Esophagus mucosa (tissue), 1 donor: ENCODE measurements at regions not wholly inside any gene's neighbourhood (a gene's known extent, or its start where the extent isn't known, plus 50 kb on each side); places are given as distances from the start of the nearest gene placed in this dataset.
A peak's percentile ranks its signal among the peaks of the same experiment; 100 is the strongest.

Experiments used
- ATAC-seq: fragments of 200-7000 bp; cut with Tn5 transposase; one replicate; pipeline ENCODE4 v1.9.1; 2020
- donor health status: DM: yes; HTN: yes; CAD: no.

DNA sequence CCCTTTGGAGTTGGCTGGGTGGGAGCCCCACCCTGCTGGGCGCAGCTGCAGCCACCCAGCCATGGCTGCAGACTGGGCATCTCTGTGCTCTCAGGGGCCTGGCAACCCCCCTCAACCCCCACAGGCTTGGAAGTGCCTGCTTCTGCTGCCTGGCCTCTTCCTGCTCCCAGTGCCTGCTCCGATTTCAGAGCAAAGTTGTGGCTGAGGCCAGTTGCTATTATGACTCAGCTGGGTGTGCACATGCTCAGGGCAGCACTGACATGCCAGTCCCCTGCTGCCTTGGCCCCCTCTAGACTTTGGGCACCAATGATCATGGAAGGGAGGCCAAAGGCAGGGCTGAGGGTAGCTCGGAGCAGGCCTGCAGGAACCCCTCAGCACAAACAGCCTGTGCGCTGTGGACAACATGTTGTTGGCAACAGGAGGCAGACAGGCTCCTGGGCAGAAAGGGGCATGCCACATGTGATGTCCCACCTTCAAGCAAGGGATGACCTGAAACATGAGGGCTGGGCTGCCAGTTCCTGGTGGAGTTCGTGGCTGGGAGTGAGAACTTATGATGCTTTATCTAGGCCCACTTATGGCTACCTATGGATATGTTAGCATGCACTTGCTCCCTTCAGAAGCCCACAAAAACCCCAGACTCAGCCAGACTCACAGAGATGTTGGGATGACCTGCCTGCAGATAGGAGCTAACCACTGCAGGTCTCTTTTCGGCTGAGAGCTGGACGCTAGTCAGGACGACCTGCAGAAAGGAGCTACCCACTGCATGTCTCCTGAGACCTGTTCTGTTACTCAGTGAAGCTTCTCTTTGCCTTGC lies 96.4 kb upstream of the AMOTL1 start:
- ATAC-seq: peak; percentile 20

DNA sequence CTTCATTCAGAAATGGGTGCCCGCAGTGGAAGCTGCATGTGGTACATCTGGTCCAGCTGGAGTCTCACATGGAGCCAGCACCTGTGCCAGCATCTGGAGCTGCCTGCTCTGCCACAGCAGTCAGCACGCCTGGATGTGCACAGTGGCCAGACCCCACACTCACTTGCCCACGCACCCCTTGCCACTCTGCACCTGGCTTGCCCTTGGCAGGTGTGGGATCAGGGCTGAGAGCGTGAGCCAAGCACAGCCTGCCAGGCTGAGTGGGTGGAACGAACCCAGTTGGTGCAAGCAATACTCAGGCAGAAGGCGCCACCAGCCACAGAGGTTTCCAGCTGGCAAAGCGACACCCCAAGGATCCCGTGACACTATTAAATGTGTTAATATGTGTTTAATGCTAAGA lies 95.5 kb upstream of the AMOTL1 start:
- no peak for ATAC-seq

DNA sequence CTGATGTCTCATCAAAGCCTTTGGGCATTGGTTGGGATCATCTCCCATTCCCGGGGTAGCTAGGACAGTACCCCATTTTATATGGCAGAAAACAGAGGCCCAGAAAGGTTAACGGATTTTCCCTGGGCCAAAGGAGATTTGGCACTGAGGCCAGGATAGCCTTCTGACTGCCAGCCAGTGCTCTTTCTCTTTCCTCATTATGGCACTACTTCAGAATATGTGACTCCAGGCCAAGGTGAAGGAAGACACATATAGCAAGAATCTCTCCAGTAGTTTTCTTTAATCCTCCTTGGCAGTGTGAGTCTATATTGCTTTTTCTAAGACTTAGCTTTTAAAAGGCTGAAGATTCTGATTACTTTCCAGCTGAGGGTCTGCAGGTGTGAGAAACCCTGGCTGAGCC lies 94.8 kb upstream of the AMOTL1 start:
- no peak for ATAC-seq

DNA sequence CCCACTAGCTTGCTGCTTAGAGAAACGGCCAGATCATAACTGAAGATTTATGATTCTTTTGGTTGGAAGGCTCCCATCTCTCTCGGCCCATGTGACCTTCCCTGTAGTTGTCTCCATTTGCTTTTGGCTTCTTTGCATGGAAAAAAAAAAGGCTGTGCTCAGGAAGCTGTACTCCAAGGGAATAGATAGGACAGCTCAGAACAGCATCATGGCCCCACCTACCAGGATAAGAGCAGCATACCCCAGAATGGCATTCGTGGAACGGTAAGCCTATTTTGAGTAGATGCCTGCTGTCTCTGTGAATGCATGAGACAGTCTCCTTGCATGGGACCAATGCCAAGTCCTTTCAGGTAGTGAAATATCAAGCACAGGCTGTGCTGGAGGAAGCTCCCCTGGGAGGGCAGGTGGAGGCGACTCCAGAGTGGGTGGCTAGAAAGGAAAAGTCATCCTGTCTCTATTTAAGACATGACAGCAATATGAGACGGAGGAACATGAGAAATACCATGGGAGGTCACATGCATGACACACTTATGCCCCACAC lies 94.1 kb upstream of the AMOTL1 start:
- no peak for ATAC-seq

DNA sequence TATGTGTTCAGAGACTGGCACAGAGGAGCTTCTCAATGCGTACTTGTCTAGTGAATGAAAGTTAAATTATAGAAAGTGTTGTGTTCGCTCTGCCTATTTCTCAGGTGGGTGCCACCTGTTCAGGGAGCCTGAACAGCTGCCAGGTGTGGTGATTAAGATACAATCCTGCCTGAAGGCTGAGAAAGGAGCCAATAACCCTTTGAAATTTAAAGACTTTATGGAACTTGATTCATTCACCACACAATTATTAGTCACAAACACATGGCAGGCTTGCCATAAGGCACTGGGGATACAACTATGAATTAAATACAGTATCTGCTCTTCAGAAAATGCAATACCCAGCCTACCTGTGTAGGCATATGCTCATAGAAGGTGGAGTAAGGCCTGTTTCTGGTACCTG lies 92.9 kb upstream of the AMOTL1 start:
- peak; percentile 49 for ATAC-seq

DNA sequence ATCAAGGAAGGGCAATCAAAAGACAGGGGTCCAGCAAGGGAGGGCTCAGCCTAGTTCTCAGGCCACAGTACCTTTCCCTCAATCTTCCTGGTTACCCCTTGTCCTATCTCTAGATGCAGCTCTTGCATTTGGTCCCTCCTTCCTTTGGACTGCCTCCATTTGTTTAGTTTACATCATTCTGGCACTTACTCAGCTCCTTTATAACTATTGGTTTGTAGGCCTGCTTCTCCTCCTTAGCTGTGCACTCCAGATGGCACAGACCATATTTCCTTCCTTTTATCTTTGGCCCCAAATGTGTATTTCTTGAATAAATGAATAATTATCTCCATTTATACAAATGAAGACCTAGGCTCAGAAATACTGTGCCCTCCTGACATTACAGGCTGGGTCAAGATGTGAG lies 92.3 kb upstream of the AMOTL1 start:
- no peak for ATAC-seq

DNA sequence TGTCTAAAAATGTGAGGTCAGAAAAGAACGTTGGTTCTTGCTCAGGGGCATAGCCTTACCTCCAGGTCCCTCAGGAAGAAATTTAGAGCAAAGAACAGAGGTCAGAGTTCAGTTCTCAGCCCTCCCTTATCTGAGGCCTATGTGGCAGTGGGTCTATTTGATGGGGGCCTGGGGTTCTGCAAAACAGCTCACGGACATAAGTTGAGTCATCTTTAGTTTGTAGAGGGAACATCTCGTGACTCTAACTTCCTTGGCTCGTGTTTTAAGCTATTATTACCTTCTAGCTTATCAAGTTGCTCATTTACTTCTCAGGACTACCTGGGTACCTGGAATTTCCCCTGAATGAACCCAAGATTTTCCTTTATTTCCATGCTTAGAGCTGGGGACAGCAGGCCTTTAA lies 91.3 kb upstream of the AMOTL1 start:
- ATAC-seq: no peak

DNA sequence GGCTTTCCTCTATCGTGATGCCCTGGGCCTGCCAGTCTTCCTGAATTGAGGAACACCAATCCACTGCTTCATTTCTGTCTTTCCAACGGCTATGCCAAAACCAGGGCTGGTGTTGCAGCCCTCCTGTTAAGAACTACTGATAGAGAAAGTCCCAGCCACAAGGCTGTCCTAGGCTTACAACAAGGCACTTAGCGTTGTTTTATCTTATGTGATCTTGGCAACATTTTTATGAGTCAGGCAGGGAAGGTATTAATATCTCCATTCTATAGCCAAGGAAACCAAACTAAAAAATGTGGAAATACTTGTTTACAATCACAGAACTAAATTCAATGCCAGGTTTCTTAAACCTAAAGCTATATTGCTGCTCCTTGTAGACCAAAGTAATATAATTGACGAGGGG lies 89.9 kb upstream of the AMOTL1 start:
- ATAC-seq: peak; percentile 75

DNA sequence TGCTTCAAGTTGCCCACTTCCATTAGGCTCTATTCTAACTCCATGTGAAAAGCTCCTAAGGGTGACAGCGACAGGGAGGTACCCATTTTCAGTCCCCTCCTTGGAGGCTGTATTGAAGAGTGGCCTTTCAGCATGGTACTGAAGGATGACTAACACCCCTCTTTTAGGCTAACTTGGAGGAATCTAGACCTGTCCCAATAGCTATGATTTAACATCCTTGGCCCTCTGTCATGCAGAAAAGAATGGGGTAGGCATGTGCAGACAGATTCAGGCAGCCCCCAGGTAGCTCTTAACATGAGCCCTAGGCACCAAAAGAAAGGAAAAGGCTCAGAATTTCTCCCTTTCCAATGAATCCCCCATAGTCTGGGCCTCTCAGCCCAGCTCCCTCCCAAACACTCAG lies 89.3 kb upstream of the AMOTL1 start:
- peak; percentile 34 for ATAC-seq

DNA sequence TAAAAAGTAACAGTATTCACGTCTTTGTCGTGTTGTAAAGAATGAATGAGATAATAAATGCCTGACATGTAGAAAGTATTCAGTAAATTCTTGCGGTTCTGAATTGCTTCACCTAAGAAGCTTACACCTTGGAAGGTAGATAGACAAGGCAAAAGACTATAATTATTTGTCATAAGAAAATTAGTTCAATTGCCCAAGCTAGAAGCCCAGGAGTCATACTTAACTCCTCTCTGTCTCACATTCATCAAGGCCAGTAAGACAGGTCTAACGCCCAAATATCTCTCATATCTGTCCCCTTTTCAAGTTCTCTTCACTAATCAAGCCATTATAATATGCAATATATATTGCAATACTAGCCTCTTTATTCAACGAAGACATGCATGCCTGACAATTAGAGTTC lies 87.7 kb upstream of the AMOTL1 start:
- ATAC-seq: no peak

DNA sequence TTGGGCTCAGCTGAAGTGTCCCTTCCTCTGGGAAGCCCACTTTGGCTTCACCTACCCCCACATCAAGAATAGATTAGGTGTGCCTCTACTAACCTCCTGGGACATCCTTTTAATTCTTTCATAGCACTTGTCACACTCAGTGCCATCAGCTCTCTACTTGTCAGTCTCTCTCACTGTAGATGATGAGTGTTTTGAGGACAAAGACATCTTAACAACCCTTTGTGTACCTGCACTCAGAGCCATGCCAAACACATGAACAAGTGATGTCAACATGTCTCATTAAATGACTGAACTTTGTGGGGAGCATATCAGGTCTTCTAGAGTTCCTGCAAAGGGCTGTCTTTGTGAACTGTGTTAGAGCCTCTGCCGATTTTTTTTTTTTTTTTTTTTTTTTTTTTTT lies 87.0 kb upstream of the AMOTL1 start:
- no peak for ATAC-seq

DNA sequence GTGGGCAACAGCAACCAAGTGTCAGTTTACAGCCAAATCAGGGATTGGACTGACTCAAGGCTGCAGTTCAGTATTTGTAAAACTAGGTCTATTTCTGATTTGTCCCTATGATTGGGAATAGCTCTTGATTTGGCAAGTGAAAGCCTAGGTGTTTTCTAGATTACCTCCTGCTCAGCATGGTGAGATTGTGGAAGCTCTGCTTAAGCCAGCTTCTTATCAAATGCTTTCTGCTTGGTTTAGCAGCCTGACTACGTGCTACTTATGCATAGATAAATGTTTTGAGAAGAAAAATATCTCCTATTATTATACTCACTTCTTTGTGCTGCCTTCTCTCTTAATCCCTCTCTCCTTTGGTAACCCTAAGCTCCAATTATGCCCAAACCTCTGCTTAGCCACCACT lies 86.3 kb upstream of the AMOTL1 start:
- no peak for ATAC-seq

DNA sequence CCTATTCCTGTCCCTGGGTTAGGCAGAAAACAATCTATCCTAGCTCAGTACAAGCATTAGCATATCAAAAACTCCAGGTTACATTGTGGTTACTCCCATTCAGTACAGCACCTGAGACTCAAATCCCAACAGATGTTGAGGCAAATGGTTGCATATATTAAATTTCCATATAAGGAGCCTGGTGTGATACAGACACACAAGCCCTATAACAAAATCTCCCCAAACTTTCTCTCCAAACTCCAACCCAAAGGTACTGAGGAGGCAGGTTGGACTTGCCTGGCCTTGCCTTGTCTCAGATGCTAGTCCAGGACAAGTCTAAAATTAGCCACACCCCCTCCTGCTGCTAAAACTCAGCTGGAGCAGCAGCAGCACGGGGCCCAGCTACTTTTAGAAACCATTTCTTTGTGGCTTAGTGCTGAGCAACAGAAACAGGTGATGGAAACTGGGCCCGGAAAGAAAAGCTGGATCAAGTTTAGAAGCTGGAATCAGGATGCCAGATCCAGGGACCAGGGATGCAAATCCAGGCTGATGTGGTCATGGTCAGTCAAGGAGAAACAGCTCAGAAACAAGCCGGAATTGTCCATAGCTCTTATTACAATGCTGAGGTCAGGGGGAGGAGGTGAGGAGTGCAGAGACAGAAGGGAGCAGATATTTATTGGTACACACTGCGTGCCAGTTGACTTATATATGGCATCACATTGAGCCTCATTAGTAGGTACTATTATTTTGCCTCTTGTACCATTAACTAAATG lies 73.7 kb upstream of the AMOTL1 start:
- ATAC-seq: peak; percentile 85

DNA sequence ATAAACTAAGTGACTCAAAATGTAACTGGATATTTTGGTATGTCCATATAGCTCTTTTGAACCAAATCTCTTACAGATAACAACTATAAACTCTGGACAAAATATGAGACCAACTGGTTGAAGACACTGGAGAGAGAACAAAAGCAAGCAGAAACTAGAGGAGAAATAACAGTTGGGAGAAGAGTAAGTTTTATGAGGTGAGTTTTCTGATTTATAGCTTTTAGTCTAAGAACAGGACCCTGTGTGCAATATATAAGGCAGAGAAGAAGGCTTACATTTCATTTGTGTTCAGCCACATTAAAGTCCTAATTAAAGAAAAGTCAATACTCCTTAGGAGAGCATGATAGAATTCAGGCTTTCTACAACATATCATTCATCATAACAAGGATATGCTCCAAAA lies 71.0 kb upstream of the AMOTL1 start:
- ATAC-seq: no peak

DNA sequence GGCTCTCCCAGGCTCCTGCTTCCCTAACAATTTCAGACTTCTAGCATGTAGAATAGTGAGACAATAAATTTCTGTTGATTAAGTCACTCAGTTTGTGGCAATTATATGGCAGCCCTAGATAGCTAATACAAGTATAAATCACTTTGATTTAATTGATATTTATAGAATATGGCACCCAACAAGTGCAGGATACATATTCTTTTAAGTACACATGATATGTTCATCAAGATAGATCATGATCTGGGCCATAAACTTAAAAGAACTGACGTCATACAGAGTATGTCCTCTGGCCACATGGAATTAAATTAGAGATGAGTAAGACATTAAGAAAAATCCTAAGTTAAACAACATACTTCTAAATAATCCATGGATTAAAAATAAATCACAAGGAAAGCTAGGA lies 67.5 kb upstream of the AMOTL1 start:
- ATAC-seq: peak; percentile 38

DNA sequence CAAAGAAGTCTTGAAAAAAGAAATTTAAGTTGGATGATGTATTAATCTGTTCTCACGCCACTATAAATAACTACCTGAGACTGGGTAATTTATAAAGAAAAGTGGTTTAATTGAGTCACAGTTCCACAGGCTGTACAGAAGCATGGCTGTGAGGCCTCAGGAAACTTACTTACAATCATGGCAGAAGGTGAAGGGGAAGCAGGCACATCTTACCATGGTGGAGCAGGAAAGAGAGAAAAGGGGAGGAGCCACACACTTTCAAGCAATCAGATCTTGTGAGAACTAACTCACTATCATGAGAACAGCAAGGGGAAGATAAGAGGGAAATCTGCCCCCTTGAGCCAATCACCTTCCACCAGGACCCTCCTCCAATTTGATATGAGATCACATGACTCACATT lies 65.7 kb upstream of the AMOTL1 start:
- no peak for ATAC-seq

DNA sequence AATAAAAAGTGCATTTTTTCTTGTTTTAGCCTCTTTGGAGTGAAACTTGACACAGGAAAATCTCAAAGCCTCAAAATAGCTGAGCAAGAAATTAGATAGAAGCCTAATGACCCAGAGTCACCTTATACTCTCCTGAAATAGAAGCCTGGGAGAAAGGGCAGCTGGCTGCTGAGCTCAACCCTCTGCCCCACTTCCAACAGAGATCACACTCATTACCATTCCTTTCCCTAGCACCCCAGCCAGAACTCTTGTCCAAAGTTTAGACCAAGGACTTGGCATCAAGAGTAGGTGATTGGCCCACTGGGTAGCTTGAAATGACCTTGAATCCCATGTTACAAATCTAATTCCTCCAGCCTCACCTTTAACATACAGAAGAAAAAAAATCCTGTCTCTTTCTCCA lies 62.7 kb upstream of the AMOTL1 start:
- ATAC-seq: no peak

DNA sequence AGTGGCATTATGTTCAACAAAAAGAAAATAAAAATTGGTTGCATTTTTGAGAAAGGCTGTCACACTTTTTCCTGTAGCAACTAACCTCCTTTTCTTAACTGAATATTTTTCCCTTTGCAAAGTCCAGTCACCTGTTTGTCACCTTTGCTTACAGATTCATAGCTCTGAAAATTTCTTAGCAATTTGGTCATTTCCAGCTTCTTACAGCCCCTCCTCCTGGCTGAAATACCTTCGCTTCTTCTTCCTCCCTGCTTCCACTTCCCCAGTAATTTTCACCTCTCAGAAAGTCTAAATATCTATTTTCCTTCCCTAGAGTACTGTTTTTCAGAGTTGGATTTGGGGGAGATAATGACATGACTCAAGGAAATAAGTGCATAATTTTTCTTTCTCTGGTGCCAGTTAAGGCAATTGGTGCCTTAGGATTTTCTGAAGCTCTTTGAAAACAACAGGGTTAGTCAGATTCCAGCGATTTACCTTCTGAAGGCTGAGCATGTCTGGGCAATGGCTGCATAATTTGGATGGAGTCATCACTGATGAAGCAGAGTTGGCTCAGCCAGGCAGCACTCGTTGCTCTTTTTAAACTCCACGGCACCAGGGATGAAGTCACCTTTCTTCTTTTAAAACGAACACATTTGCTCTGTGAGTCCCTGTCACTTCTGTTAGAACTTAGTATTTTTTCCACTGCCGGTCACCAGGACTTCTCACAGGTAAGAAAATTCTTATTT lies 62.1 kb upstream of the AMOTL1 start:
- peak; percentile 96 for ATAC-seq

DNA sequence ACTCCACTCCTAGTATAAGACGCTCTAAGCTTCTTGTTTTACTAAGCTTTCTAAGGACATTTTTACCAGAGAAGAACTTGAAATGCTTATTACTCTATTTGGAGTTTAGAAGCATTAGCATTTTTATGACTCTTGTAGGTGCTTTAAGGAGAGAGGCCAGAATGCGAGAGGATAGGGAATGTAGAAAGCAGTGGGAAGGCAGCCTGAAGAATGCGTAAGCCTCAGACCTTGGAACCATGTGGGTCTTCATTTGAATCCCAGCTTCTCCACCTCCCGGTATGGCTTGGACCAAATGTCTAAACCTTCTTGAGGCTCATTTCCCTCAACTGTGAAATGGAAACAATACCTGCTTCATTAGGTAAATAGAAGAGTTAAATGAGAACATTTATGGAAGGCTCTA lies 60.0 kb upstream of the AMOTL1 start:
- ATAC-seq: no peak

DNA sequence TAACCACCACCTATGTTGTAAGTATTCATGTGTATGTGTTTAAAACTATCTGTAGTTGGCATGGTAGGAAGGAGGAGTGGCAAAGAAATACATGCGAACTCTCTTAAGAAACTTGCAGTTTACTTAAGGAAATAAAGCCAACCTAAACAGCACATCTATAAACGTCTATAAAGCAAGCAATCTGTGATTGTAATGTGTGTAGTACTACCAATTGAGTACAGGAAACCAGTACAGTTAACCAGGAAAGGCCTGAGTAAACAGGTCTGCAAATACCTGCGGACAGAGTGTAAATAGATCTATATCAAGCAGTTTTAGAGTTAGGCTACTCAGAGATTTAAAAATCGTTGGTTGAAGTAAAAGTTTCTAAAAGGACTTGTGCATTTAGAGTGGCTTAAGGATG lies 59.5 kb upstream of the AMOTL1 start:
- no peak for ATAC-seq

DNA sequence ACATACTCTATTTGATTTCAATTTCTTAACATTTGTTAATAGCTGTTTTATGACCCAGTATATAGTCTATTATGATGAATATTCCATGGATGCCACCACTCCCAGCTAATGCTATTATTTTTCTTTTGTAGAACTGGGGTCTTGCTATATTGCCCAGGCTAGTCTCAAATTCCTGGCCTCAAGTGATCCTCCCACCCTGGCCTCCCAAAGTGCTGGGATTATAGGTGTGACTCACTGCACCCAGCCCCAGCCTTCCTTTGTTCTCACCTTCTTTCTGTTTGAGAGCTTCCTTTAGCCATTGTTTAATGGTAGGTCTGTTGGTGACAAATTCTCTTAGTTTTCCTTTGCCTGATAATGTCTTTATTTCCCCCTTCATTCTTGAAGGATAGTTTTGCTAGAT lies 52.9 kb upstream of the AMOTL1 start:
- ATAC-seq: no peak

DNA sequence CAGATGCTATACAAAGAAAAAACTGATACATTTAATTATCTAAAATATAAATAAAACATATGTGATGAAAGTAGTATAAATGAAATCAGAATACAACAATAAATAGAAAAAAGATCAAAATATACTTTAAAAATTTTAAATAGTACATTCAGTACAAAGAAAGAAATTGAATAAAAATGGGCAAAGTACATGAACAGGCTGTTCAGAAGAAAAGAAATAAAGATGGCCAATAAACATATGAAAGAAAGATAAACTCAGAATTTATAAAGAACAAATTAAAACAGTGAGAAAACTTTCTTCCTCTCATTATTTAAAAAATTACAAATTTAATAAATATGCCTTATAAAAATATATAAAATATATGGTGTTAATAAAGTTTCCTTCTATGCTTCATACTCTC lies 50.5 kb upstream of the AMOTL1 start:
- ATAC-seq: no peak
